ENCODE measurements at regions not wholly inside any gene's neighbourhood (a gene's known extent, or its start where the extent isn't known, plus 50 kb on each side); places are given as distances from the start of the nearest gene placed in this dataset.

- Histone ChIP-seq H3K18ac (ENCODE audit: low read depth, low read length) (no peak overlapping the region), H2BK120ac (ENCODE audit: low read depth, low read length) (no peak overlapping the region), H3K9me3 (ENCODE audit: control insufficient read depth, insufficient read depth, low read length) (no peaks in the 10 kb centered on the region), H2BK20ac (ENCODE audit: low read depth, low read length) (no peak overlapping the region), H2AFZ (replicated peaks; ENCODE audit: low read length, poor library complexity) (no peak overlapping the region), H3K79me1 (ENCODE audit: low read depth in 1 of 2, low read length in 2 of 2) (no peaks in the 10 kb centered on the region), H3K4me2 (ENCODE audit: low read depth, low read length) (no peak overlapping the region), H3K4me1 (ENCODE audit: control insufficient read depth, insufficient read depth, low read length) (peaks cover 2% of the 10 kb centered on the region; the same call in 1 of the 2 replicates), H2BK15ac (ENCODE audit: low read depth, low read length) (no peak overlapping the region), H4K8ac (ENCODE audit: low read depth in 2 of 2, low read length in 2 of 2) (no peak overlapping the region), H4K5ac (ENCODE audit: low read depth, low read length) (no peak overlapping the region), H3K4me3 (ENCODE audit: insufficient read depth, low read depth, low read length) (no peak overlapping the region), H3K4ac (ENCODE audit: low read depth, low read length) (no peak overlapping the region), H4K91ac (ENCODE audit: insufficient read depth, low read depth, low read length) (no peak overlapping the region), H2AK5ac (ENCODE audit: low read depth, low read length) (no peak overlapping the region), H3K23ac (ENCODE audit: low read depth, low read length) (no peak overlapping the region), H3K27me3 (ENCODE audit: control insufficient read depth, insufficient read depth, low read length) (no peaks in the 10 kb centered on the region), H3K56ac (ENCODE audit: extremely low read depth, insufficient read depth, low read length) (no peak overlapping the region), H3K27ac (ENCODE audit: insufficient read depth, low read length) (no peak overlapping the region), H2AK9ac (replicated peaks; ENCODE audit: low read depth, low read length, poor library complexity) (no peak overlapping the region), H3K14ac (replicated peaks; ENCODE audit: low read depth, low read length) (no peak overlapping the region), H4K20me1 (ENCODE audit: insufficient read depth, low read length) (no peaks in the 10 kb centered on the region), H3K9me1 (ENCODE audit: insufficient read depth, low read length) (no peaks in the 10 kb centered on the region), H2BK5ac (ENCODE audit: low read depth, low read length, poor library complexity, severe bottlenecking) (no peak overlapping the region), H3K9ac (ENCODE audit: low read depth, low read length) (no peak overlapping the region), H3K36me3 (ENCODE audit: control insufficient read depth, insufficient read depth, low read length) (no peaks in the 10 kb centered on the region)
- intact Hi-C loops (cut with micrococcal nuclease), result no loop called here
- in situ Hi-C loops (cut with MboI; ENCODE audit: low sequenced_read_pairs), result no loop called here
- no CpG with 5 or more reads among the region's 2 CpGs for WGBS, 2 experiments (ENCODE audit: extremely low coverage in 2 of 2, insufficient read length in 1 of 2)
- DNase-seq (no peak), ATAC-seq (ENCODE audit: low read depth) (no peak)
- POLR2A ChIA-PET (ENCODE audit: unreplicated experiment), result no interaction called here
- dilution Hi-C loops (cut with HindIII; ENCODE audit: low sequenced_read_pairs, unreplicated experiment), result no loop called here
- BruUV-seq (replicated peaks), result no TSS peak
- CTCF ChIA-PET, result interaction anchor here (0.6 to 1.4 kb wide), 2 partner anchors 9 to 38 kb away, joined by 3 to 4 read pairs; no protein-coding TSS in a partner anchor
- TF ChIP-seq FOS (IDR thresholded peaks at IDR 0.05; ENCODE audit: low read depth, low read length), result no peak
- TF ChIP-seq SMC3 (IDR thresholded peaks at IDR 0.05; ENCODE audit: low read depth, low read length), result no peak
- TF ChIP-seq MAZ (IDR thresholded peaks at IDR 0.05; ENCODE audit: borderline replicate concordance, low read depth, low read length), result no peak
- TF ChIP-seq CTCF (conservative IDR thresholded peaks at IDR 0.05; ENCODE audit: low read depth, low read length), result no peak
- TF ChIP-seq RFX5 (IDR thresholded peaks at IDR 0.05; ENCODE audit: low read depth, low read length), result no peak
- no peak for TF ChIP-seq NFE2L2 (IDR thresholded peaks at IDR 0.05; ENCODE audit: low read depth, low read length)
- TF ChIP-seq ELK1 (IDR thresholded peaks at IDR 0.05; ENCODE audit: borderline replicate concordance, low read depth, low read length), result no peak
- TF ChIP-seq RAD21 (IDR thresholded peaks at IDR 0.05; ENCODE audit: low read length), result no peak
- no peak for TF ChIP-seq CHD1 (IDR thresholded peaks at IDR 0.05; ENCODE audit: low read depth, low read length)
- TF ChIP-seq RCOR1 (IDR thresholded peaks at IDR 0.05; ENCODE audit: insufficient replicate concordance, low read length), result no peak
- TF ChIP-seq MAFK (IDR thresholded peaks at IDR 0.05; ENCODE audit: low read depth, low read length), result no peak
Measured at GRCh38 chr12:24698972-24699371, 249.9 kb downstream of the BCAT1 start.

All from IMR-90 (cell line).